ENCODE measurements at regions not wholly inside any gene's neighbourhood (a gene's known extent, or its start where the extent isn't known, plus 50 kb on each side); places are given as distances from the start of the nearest gene placed in this dataset.

GRCh38 chr9:28409919-28410318, 836.6 kb upstream of the C9orf72 start:
- Histone ChIP-seq H3K4me1 (no peaks in the 10 kb centered on the region), H3K27me3 (no peaks in the 10 kb centered on the region), H3K4me3 (no peak overlapping the region), H3K9me3 (no peaks in the 10 kb centered on the region), H3K36me3 (no peaks in the 10 kb centered on the region), H3K27ac (no peak overlapping the region)
- DNase-seq: no peak
- ATAC-seq: no peak
- TF ChIP-seq, protein P1, sequence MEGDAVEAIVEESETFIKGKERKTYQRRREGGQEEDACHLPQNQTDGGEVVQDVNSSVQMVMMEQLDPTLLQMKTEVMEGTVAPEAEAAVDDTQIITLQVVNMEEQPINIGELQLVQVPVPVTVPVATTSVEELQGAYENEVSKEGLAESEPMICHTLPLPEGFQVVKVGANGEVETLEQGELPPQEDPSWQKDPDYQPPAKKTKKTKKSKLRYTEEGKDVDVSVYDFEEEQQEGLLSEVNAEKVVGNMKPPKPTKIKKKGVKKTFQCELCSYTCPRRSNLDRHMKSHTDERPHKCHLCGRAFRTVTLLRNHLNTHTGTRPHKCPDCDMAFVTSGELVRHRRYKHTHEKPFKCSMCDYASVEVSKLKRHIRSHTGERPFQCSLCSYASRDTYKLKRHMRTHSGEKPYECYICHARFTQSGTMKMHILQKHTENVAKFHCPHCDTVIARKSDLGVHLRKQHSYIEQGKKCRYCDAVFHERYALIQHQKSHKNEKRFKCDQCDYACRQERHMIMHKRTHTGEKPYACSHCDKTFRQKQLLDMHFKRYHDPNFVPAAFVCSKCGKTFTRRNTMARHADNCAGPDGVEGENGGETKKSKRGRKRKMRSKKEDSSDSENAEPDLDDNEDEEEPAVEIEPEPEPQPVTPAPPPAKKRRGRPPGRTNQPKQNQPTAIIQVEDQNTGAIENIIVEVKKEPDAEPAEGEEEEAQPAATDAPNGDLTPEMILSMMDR (IDR thresholded peaks at IDR 0.05): no peak
- intact Hi-C loops (cut with DNase I): no loop called here

DNA sequence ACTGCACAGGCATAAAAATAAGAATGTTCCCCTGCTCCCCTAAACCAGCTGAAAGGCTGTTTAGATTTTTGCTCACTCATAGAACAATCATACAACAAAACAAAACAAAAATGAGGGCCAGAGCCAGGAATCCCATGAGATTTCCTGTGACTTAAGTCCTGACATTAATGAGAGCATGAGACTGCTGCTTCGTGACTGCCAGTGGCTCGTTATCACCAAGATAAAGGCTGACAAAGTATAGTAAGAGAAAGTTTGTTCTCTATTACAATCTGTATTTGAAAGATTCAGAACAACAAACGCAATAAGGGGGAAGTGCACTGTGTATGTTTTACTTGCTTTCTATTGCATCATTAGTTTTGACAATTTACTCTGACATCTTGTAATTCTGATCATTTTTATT, 837.1 kb upstream of the C9orf72 start:
- no peaks in the 10 kb centered on the region for H3K9me3 ChIP-seq
- no peak overlapping the region for H3K4me3 ChIP-seq
- ATAC-seq (no peak), DNase-seq (peak in 2 of 4 donors; percentile 11 to 16)
- TF ChIP-seq, protein P1 (IDR thresholded peaks at IDR 0.05): no peak
- H3K27me3 ChIP-seq: no peaks in the 10 kb centered on the region
- no peak overlapping the region for H3K27ac ChIP-seq
- H3K4me1 ChIP-seq: no peaks in the 10 kb centered on the region
- no peaks in the 10 kb centered on the region for H3K36me3 ChIP-seq
- intact Hi-C loops (cut with DNase I): no loop called here

- no peaks in the 10 kb centered on the region for H3K9me3 ChIP-seq
- H3K27ac ChIP-seq: no peak overlapping the region
- H3K4me1 ChIP-seq: no peaks in the 10 kb centered on the region
- intact Hi-C loops (cut with DNase I): no loop called here
- H3K36me3 ChIP-seq: no peaks in the 10 kb centered on the region
- no peaks in the 10 kb centered on the region for H3K27me3 ChIP-seq
- ATAC-seq (no peak), DNase-seq (no peak)
- H3K4me3 ChIP-seq: no peak overlapping the region
- TF ChIP-seq, protein P1 (IDR thresholded peaks at IDR 0.05): no peak
Measured at GRCh38 chr9:28413471-28413870, 840.2 kb upstream of the C9orf72 start.

GRCh38 chr9:28423255-28423654, 850.0 kb upstream of the C9orf72 start:
- Histone ChIP-seq H3K27me3 (no peaks in the 10 kb centered on the region), H3K9me3 (no peaks in the 10 kb centered on the region), H3K4me1 (no peaks in the 10 kb centered on the region), H3K36me3 (no peaks in the 10 kb centered on the region), H3K27ac (no peak overlapping the region), H3K4me3 (no peak overlapping the region)
- TF ChIP-seq, protein P1 (IDR thresholded peaks at IDR 0.05): no peak
- DNase-seq: no peak
- no peak for ATAC-seq
- intact Hi-C loops (cut with DNase I): no loop called here

GRCh38 chr9:28435456-28435855, 862.2 kb upstream of the C9orf72 start:
- no peaks in the 10 kb centered on the region for H3K4me1 ChIP-seq
- H3K27ac ChIP-seq: no peak overlapping the region
- intact Hi-C loops (cut with DNase I): no loop called here
- DNase-seq: no peak
- TF ChIP-seq, protein P1 (IDR thresholded peaks at IDR 0.05): no peak
- H3K4me3 ChIP-seq: no peak overlapping the region
- H3K9me3 ChIP-seq: no peaks in the 10 kb centered on the region
- H3K27me3 ChIP-seq: no peaks in the 10 kb centered on the region
- H3K36me3 ChIP-seq: no peaks in the 10 kb centered on the region
- no peak for ATAC-seq
